ENCODE measurements at regions not wholly inside any gene's neighbourhood (a gene's known extent, or its start where the extent isn't known, plus 50 kb on each side); places are given as distances from the start of the nearest gene placed in this dataset.

DNA sequence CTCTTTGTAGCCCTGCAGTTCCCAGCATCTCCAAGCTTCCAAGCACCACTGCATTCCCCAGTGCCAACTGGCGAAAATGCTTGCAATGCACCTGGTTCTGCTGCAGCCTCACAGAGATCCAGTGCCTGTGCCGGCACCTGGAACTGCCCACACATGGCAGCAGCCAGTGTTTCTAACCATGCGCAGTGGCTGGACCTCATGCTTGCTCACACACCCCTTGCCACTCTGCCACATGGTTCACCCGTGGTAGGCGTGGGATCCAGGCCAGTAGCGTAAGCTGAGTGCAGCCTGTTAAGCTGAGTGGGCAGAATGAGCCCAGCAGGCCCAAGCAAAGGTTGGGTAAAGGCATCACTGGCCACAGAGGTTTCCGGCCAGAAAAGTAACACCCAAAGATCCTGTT is 214.1 kb upstream of the VLDLR start:
- Mint-ChIP-seq H3K27ac (no peak overlapping the region), H3K36me3 (ENCODE audit: low read depth) (peaks cover 5% of the 10 kb centered on the region; the same call in 2 of the 3 replicates), H3K27me3 (ENCODE audit: insufficient read depth, low read depth, poor library complexity) (no peaks in the 10 kb centered on the region), H3K9me3 (peaks cover 12% of the 10 kb centered on the region; the same call in 2 of the 3 replicates), H3K4me1 (peaks cover 11% of the 10 kb centered on the region), H3K4me3 (no peak overlapping the region)
- DNase-seq (ENCODE audit: low spot score) (no peak), ATAC-seq (no peak)
- Histone ChIP-seq H3K27me3 (ENCODE audit: insufficient read depth) (no peaks in the 10 kb centered on the region), H3K27ac (ENCODE audit: low read depth) (no peak overlapping the region), H3K4me2 (no peak overlapping the region), H3K36me3 (ENCODE audit: insufficient read depth) (no peaks in the 10 kb centered on the region; the same call in 1 of the 2 replicates), H4K20me1 (replicated peaks; ENCODE audit: insufficient read depth) (no peaks in the 10 kb centered on the region), H3K79me2 (replicated peaks; ENCODE audit: insufficient read depth) (no peaks in the 10 kb centered on the region), H3K9me2 (ENCODE audit: insufficient read depth) (0 out of 2 replicates have a peak, but pooled peaks cover 2% of the 10 kb centered on the region), H3F3A (replicated peaks; ENCODE audit: low read depth) (no peaks in the 10 kb centered on the region), H2AFZ (0 out of 2 replicates have a peak overlapping the region, but pooled peaks have one; percentile 35), H3K4me1 (ENCODE audit: insufficient read depth) (peaks cover 9% of the 10 kb centered on the region; the same call in 1 of the 2 replicates), H3K4me3 (no peak overlapping the region)
- TF ChIP-seq EZH2 (IDR thresholded peaks at IDR 0.05; ENCODE audit: low read depth, unreplicated experiment), result no peak
- TF ChIP-seq EZH2phosphoT487 (IDR thresholded peaks at IDR 0.05; ENCODE audit: unreplicated experiment), result no peak
- TF ChIP-seq CREB1 (CRISPR knock-in tag; IDR thresholded peaks at IDR 0.05; ENCODE audit: low read depth), result no peak
- TF ChIP-seq, protein P1, sequence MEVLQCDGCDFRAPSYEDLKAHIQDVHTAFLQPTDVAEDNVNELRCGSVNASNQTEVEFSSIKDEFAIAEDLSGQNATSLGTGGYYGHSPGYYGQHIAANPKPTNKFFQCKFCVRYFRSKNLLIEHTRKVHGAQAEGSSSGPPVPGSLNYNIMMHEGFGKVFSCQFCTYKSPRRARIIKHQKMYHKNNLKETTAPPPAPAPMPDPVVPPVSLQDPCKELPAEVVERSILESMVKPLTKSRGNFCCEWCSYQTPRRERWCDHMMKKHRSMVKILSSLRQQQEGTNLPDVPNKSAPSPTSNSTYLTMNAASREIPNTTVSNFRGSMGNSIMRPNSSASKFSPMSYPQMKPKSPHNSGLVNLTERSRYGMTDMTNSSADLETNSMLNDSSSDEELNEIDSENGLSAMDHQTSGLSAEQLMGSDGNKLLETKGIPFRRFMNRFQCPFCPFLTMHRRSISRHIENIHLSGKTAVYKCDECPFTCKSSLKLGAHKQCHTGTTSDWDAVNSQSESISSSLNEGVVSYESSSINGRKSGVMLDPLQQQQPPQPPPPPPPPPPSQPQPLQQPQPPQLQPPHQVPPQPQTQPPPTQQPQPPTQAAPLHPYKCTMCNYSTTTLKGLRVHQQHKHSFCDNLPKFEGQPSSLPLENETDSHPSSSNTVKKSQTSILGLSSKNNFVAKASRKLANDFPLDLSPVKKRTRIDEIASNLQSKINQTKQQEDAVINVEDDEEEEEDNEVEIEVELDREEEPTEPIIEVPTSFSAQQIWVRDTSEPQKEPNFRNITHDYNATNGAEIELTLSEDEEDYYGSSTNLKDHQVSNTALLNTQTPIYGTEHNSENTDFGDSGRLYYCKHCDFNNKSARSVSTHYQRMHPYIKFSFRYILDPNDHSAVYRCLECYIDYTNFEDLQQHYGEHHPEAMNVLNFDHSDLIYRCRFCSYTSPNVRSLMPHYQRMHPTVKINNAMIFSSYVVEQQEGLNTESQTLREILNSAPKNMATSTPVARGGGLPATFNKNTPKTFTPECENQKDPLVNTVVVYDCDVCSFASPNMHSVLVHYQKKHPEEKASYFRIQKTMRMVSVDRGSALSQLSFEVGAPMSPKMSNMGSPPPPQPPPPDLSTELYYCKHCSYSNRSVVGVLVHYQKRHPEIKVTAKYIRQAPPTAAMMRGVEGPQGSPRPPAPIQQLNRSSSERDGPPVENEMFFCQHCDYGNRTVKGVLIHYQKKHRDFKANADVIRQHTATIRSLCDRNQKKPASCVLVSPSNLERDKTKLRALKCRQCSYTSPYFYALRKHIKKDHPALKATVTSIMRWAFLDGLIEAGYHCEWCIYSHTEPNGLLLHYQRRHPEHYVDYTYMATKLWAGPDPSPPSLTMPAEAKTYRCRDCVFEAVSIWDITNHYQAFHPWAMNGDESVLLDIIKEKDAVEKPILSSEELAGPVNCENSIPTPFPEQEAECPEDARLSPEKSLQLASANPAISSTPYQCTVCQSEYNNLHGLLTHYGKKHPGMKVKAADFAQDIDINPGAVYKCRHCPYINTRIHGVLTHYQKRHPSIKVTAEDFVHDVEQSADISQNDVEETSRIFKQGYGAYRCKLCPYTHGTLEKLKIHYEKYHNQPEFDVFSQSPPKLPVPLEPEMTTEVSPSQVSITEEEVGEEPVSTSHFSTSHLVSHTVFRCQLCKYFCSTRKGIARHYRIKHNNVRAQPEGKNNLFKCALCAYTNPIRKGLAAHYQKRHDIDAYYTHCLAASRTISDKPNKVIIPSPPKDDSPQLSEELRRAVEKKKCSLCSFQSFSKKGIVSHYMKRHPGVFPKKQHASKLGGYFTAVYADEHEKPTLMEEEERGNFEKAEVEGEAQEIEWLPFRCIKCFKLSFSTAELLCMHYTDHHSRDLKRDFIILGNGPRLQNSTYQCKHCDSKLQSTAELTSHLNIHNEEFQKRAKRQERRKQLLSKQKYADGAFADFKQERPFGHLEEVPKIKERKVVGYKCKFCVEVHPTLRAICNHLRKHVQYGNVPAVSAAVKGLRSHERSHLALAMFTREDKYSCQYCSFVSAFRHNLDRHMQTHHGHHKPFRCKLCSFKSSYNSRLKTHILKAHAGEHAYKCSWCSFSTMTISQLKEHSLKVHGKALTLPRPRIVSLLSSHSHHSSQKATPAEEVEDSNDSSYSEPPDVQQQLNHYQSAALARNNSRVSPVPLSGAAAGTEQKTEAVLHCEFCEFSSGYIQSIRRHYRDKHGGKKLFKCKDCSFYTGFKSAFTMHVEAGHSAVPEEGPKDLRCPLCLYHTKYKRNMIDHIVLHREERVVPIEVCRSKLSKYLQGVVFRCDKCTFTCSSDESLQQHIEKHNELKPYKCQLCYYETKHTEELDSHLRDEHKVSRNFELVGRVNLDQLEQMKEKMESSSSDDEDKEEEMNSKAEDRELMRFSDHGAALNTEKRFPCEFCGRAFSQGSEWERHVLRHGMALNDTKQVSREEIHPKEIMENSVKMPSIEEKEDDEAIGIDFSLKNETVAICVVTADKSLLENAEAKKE (CRISPR knock-in tag; IDR thresholded peaks at IDR 0.05), result no peak
- TF ChIP-seq ETS1 (IDR thresholded peaks at IDR 0.05), result no peak
- no peak for TF ChIP-seq ZNF331 (CRISPR knock-in tag; IDR thresholded peaks at IDR 0.05; ENCODE audit: low read depth)
- TF ChIP-seq POLR2AphosphoS5 (IDR thresholded peaks at IDR 0.05; ENCODE audit: low read depth), result no peak
- TF ChIP-seq ZNF114 (CRISPR knock-in tag; IDR thresholded peaks at IDR 0.05), result no peak
- no peak for TF ChIP-seq REST (IDR thresholded peaks at IDR 0.05; ENCODE audit: unreplicated experiment)
- no peak for TF ChIP-seq CTCF (conservative IDR thresholded peaks at IDR 0.05; ENCODE audit: low read depth in 2 of 2)
- no peak for TF ChIP-seq STAT1 (IDR thresholded peaks at IDR 0.05; ENCODE audit: unreplicated experiment)
- TF ChIP-seq JUNB (IDR thresholded peaks at IDR 0.05; ENCODE audit: unreplicated experiment), result no peak
- no peak for TF ChIP-seq NANOG (IDR thresholded peaks at IDR 0.05; ENCODE audit: borderline replicate concordance)
